T-helper 9 cell (primary cell): ENCODE measurements at regions not wholly inside any gene's neighbourhood (a gene's known extent, or its start where the extent isn't known, plus 50 kb on each side); places are given as distances from the start of the nearest gene placed in this dataset.
"Not testable (repeated sequence)": the region's sequence is repeated elsewhere in the genome, so short reads cannot be mapped to it uniquely, and the experiment has no call there.

Source experiments
- DNase-seq: peaks from one replicate; pipeline ENCODE4 v3.0.0-alpha.2; 2020

- no peak for DNase-seq
These were observed 674.2 kb upstream of the VRK2 start for GRCh38 chr2:57372237-57372984.

- DNase-seq = no peak
These were observed 673.1 kb upstream of the VRK2 start for GRCh38 chr2:57373530-57373929.

GRCh38 chr2:57376985-57377384, 669.6 kb upstream of the VRK2 start:
- no peak for DNase-seq

GRCh38 chr2:57386305-57386704, 660.3 kb upstream of the VRK2 start:
- no peak for DNase-seq

GRCh38 chr2:57396355-57397098, 650.1 kb upstream of the VRK2 start:
- no peak for DNase-seq

DNA sequence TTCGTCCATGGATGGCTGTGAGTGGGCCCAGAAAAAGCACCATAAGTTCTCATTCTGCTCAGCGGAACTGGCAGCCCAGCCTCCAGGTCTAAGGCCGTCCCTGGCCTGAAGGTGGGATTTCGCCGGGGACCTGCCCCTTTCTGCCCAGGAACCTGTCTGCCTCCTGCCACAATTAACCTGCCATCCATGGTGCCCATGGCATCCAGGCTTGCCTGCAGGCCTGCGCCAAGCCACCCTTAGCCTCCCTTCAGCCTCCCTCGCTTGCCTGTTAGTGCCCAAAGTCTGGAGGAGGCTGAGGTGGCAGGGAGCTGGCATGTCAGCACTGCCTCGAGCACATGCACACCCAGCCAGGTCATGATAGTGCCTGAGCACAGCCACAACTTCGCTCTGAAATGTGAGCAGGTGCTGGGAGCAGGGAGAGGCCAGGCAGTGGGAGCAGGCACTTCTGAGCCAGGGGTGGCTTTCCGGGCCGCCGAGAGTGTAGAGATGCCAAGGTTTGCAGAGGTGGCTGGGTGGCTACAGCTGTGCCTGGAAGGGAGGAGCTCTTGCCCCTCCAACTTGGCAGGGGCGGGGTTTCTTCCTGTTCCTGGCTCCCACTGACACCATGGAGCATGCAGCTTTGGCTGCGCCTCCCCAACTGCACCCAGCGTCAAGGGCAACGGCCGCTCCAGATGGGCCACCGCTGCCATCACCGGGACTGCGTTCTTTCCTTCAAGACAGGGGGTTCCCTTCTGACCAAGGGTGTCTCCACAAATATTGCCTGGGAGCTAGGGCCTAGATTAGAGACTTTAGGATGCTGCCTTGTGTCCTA, 648.9 kb upstream of the VRK2 start:
- DNase-seq = no peak

GRCh38 chr2:57399057-57399456, 647.5 kb upstream of the VRK2 start:
- DNase-seq = no peak

- no peak for DNase-seq
These were observed 644.5 kb upstream of the VRK2 start for GRCh38 chr2:57402096-57402495.

DNA sequence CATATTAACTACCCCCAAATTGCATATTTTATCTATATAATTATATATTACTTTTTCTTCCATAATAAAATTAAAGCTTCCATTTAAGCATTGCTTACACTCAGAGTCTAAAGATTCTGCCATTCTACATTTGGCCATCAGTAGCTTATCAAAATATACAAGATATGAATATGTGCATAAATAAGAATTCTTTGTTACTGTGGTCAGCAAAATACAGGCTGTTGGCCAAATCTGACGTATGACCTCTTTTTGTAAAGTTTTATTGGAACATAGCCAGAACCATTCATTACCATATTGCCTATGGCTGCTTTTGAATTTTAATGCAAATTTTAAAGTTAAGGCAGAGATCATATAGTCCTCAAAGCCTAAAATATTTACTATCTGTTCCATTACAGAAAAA, 643.9 kb upstream of the VRK2 start:
- DNase-seq = no peak

GRCh38 chr2:57407772-57408201, 638.8 kb upstream of the VRK2 start:
- DNase-seq = no peak

GRCh38 chr2:57408587-57408986, 638.0 kb upstream of the VRK2 start:
- no peak for DNase-seq

DNA sequence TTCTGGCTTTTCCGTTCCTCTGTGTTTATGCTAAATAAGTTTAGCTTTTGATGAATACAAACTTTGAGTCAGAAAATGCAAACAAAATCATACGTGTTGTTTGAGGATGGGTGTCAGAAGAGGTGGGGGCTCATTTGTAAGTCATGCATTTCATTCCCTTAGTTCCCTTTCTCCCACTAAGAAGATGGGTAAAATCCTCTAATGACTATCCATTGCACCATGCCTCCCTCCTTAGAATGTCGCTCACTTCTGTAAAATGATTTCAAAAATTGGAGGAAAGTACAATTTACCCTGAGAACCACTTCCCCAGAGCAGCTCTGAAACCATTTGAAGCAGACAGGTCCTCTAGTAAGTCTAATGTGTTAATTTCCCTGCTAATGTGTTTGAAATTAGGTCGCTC, 629.6 kb upstream of the VRK2 start:
- DNase-seq = no peak

DNA sequence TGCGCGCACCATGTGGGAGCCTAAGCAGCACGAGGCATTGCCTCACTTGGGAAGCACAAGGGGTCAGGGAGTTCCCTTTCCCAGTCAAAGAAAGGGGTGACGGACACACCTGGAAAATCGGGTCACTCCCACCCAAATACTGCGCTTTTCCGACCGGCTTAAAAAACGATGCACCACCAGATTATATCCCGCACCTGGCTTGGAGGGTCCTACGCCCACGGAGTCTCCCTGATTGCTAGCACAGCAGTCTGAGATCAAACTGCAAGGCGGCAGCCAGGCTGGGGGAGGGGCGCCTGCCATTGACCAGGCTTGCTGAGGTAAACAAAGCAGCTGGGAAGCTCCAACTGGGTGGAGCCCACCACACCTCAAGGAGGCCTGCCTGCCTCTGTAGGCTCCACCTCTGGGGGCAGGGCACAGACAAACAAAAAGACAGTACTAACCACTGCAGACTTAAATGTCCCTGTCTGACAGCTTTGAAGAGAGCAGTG, 627.7 kb upstream of the VRK2 start:
- not testable (repeated sequence) for DNase-seq

GRCh38 chr2:57429831-57430230, 616.8 kb upstream of the VRK2 start:
- no peak for DNase-seq

- no peak for DNase-seq
These were observed 614.1 kb upstream of the VRK2 start for GRCh38 chr2:57432528-57432927.

GRCh38 chr2:57434441-57434840, 612.2 kb upstream of the VRK2 start:
- DNase-seq = no peak

DNA sequence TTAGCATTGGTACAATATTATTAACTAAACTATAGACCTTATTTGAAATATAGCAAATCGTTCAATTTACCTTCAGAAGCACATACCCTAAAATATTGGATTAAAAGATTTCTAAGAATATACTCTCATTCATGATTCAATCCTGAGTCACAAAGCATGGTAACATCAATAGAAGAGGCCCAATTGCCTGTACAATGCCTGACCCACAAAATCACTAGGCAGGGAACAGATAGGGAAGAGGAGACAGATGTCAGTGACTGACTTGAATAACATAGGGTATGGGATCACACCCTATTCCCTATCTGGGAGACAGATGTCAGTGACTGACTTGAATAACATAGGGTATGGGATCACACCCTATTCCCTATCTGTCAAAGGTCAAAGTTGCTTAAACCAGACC, 611.6 kb upstream of the VRK2 start:
- no peak for DNase-seq

- no peak for DNase-seq
These were observed 609.5 kb upstream of the VRK2 start for GRCh38 chr2:57437077-57437476.

- DNase-seq = no peak
These were observed 606.2 kb upstream of the VRK2 start for GRCh38 chr2:57440437-57440836.

- no peak for DNase-seq
These were observed 603.5 kb upstream of the VRK2 start for GRCh38 chr2:57443086-57443485.

GRCh38 chr2:57443973-57444521, 602.6 kb upstream of the VRK2 start:
- DNase-seq = no peak

DNA sequence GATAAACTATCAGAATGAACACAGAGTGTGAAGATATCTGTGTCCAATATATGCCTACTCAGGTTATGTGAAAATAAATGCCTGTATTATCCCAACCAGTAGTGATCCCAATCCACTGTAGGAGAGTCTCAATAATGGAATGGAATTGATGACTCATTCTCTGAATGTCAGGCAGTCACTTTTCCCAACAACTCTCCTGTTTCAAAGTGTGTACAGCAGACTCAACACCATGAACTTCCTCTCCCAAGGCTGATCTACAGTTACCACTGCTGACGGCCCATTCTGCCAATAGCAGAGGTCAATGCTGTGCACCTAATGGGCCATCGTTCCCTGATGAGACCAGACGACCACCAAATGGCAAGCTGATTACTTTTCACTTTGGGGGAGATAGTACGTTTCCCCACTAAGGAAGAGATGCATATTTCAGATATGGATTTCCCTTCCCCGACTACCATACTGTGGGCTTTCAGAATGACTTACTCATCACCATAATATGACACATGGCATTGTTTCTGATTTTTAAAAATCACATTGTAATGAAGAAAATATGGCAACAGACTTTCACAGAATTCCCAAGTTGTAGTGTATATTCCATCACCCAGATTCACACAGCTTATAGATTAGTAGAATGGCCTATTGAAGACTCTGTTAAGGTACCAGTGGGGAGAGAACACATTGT, 601.7 kb upstream of the VRK2 start:
- DNase-seq = no peak
